GM20000 (cell line): ENCODE measurements at regions not wholly inside any gene's neighbourhood (a gene's known extent, or its start where the extent isn't known, plus 50 kb on each side); places are given as distances from the start of the nearest gene placed in this dataset.
A peak's percentile ranks its signal among the peaks of the same experiment; 100 is the strongest.

ENCODE experiments used
- DNase-seq: peaks from one replicate; pipeline ENCODE4 v3.0.0; 2012; ENCODE audit warnings: low spot score
- TF ChIP-seq, protein P1 (sequence below): IDR thresholded peaks from 2 replicates; pipeline ENCODE4 v1.5.1; 2012; ENCODE audit warnings: mild to moderate bottlenecking, control low read depth; ENCODE audit errors: extremely low read depth, missing control alignments

- TF ChIP-seq, protein P1, sequence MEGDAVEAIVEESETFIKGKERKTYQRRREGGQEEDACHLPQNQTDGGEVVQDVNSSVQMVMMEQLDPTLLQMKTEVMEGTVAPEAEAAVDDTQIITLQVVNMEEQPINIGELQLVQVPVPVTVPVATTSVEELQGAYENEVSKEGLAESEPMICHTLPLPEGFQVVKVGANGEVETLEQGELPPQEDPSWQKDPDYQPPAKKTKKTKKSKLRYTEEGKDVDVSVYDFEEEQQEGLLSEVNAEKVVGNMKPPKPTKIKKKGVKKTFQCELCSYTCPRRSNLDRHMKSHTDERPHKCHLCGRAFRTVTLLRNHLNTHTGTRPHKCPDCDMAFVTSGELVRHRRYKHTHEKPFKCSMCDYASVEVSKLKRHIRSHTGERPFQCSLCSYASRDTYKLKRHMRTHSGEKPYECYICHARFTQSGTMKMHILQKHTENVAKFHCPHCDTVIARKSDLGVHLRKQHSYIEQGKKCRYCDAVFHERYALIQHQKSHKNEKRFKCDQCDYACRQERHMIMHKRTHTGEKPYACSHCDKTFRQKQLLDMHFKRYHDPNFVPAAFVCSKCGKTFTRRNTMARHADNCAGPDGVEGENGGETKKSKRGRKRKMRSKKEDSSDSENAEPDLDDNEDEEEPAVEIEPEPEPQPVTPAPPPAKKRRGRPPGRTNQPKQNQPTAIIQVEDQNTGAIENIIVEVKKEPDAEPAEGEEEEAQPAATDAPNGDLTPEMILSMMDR: no peak
- DNase-seq: no peak
These were observed 631.0 kb upstream of the PKN2 start for GRCh38 chr1:88053065-88053464.

- DNase-seq: no peak
- TF ChIP-seq, protein P1: no peak
These were observed 627.2 kb upstream of the PKN2 start for GRCh38 chr1:88056881-88057280.

- TF ChIP-seq, protein P1: no peak
These were observed 625.9 kb upstream of the PKN2 start for GRCh38 chr1:88058205-88058604.

GRCh38 chr1:88060112-88060673 lies 623.9 kb upstream of the PKN2 start:
- no peak for DNase-seq
- TF ChIP-seq, protein P1: no peak

More at GRCh38 chr1:88058205-88058604, 625.9 kb upstream of the PKN2 start:
- DNase-seq: no peak

GRCh38 chr1:88060750-88061491 lies 623.2 kb upstream of the PKN2 start:
- TF ChIP-seq, protein P1: no peak
- DNase-seq: no peak

DNA sequence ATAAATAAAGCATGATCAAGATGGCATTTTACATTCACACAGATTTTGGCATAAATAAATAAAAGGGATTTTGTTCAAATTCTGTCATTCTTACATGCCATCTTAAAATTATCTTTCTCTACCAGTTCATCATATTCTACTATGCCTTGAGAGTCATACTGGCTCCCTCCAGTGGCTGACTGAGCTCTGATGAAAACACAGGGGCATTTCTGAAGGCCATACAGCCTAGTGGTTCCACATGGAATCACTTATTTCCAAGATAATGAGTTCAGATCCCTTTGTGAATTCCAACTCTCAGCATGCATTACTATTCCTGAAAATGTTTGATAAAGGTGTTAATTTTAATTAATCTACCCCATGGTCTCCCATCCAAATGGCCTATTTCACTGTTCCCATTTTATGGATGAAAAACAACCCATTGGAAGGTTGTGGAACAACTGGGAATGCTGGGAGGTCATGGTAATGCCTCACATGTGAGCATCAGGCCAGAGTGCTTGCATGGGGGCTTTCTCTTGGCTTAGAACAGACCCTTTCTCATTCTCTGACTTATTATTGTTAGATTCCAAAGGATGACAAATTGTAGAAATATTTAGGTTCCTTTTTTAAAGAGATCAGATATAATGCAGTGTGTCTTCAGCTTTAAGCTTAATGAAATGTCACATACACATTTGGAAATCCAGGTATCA lies 622.4 kb upstream of the PKN2 start:
- DNase-seq: peak; percentile 10
- TF ChIP-seq, protein P1: peak; percentile 34

DNA sequence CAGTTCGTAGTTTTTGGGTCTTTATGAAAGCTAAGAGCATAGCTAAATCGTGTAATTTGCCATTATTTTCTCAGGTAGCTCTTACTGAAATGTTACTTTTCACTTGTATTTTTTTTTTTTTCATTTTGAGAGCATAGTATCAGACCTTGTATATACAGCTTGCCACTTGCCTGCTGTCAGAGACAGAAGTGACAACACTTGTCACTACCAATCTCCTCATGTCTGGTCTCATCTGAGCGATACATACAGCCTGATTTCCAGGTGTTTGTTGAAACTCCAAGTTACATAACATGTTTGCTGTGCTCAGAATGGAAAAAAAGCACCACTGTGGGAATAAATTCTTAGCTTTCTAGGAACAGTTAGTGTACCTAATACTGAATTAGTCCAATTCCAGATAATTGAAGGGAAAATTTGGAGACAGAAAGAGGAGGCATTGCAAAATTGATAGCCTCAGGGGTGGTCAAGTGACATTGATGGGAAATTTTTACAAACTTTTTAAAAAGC lies 621.4 kb upstream of the PKN2 start:
- TF ChIP-seq, protein P1: no peak
- no peak for DNase-seq
